NCI-H226 (cell line): ENCODE measurements at regions not wholly inside any gene's neighbourhood (a gene's known extent, or its start where the extent isn't known, plus 50 kb on each side); places are given as distances from the start of the nearest gene placed in this dataset.

Source experiments
- DNase-seq: peaks from one replicate; pipeline ENCODE4 v3.0.0-alpha.2; 2015

DNA sequence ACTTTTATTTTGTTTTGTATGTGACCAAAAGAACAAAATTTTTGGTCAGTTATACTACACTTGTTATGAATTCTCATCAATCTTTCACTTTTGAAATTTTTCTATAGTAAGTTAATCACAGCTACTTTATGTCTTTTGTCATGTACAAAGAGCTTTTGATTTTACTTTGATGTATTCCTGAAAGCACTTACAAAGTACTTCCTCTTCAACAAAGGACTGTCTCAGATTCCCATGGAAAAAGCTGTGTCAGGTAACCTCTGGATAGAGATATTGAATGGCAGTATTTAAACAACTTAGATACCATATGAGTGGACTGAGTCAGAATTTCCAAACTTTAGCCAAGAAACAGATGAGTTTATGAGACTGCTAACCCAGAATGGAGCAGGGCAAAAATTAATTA, 689.3 kb upstream of the ATXN8OS start:
- no peak for DNase-seq

DNA sequence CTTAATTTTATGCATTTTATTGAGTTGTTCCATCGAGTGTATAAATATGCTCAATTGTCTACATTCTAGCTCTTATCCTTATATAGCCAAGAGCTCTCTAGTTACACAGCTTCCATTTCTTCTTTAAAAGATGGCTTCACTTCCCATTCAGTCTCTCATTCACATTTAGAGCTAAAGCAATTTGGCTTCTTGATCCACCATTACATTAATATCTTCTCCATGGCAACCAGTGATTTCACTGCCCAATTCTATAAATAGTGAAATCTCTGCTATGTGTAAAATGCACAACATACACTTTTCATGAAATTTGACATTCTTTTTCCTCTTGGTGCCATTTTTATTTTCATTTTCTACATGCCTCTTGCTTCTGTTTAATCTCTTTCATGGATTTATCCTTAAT, 696.9 kb upstream of the ATXN8OS start:
- no peak for DNase-seq

DNA sequence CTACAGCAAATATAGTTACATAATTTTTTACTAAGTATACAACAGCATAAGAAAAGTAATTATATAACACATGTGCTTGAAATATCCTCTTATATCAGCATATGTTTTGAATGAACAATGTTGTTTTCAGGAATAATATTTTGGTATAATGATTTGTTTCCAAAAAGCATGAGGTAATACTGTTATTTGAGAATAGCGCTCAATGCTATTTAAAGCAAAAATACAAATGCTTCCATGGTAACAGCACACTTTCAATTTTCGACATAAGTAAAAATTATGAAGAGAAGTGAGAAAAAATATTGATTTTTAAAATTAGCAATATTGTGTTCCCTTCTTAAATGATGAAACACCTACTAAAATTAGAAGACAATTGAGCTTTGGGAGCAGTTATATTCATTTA, 715.9 kb upstream of the ATXN8OS start:
- no peak for DNase-seq

DNA sequence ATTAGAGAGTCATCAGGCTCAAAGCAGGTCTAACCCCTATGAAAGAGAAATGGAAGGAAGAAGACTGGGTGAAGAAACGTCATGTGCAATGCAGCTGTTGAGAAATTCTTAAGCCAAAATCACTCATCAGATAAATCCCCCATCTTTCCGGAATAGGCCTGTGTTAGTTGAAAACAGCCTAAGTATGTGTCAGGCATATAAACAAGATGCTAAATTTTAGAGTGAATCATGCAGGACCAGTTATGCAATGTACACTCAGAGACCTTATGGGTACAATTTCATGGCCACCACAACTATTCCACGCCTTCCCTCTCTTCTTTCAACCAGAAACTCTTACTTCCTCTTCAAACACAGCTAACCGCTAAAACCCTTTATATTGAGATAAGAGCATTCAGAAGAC, 717.7 kb upstream of the ATXN8OS start:
- DNase-seq, result no peak

DNA sequence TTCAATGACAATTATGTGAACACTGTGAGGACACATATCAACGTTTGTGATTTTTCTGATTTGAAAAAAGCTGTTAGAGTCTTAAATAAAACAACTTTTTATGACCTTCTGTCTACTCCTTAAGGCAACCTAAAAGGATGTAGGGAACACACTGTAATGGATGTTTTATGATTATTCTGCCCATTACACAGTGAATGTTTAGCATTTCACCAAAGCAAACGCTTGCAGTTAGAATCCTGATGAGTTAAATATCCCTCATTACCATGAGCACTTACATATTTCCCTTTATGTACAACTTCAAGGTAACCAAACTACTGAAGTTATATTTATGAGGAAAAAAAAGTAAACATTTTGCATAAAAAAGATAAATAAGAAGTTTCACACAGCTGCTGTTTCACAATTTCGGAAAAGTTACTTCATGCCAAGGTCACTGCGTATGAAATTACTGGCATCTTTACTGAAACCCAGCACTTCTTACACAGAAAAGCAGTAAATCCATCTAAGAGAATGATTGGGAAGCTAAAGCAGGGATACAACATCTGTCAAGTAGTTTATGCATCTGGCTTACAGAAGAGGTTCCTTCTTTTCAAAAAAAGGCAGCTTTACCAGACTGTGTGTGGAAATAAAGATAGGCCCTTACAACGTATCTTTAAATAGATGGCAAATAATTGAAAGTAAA, 733.7 kb upstream of the ATXN8OS start:
- DNase-seq, result no peak

- no peak for DNase-seq
Observed at GRCh38 chr13:69363360-69363759, 744.3 kb upstream of the ATXN8OS start.

GRCh38 chr13:69331245-69331644, 776.4 kb upstream of the ATXN8OS start:
- no peak for DNase-seq

DNA sequence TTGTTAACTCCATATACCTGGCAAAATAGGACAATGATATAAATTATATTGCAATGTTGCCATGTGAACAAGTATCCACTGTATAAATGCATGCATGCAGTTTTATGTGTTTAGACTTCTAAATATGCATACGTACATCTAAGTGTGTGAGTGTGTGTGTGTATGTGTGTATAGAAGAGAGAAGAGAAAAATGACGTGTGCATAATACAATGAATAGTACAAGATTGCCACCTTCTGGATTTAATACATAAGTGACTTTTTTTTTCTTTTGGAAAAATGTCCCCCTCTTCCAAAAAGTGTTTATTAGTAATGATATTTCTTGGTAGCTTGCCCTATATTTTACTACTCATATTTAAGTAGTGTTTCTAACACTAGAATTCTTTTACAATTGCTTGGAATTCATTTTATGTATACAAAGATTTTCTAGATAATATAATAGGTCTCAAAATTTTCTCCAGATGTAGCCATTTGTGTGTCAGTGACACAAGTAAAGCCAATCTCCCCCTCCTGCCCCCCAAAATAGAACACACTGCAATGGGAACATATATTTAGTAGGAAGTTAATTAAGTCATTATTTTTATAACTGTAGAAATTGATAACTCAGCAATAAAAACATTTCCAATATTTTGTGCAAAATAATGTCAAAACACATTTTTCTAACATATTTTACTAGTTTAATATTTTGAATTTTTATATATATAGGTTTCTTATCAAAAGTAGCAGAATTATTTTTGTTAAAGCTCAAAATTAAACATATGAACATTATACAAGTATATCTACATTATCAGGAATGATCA, 783.3 kb upstream of the ATXN8OS start:
- no peak for DNase-seq

- DNase-seq, result no peak
Observed at GRCh38 chr13:69319656-69320055, 788.0 kb upstream of the ATXN8OS start.

DNA sequence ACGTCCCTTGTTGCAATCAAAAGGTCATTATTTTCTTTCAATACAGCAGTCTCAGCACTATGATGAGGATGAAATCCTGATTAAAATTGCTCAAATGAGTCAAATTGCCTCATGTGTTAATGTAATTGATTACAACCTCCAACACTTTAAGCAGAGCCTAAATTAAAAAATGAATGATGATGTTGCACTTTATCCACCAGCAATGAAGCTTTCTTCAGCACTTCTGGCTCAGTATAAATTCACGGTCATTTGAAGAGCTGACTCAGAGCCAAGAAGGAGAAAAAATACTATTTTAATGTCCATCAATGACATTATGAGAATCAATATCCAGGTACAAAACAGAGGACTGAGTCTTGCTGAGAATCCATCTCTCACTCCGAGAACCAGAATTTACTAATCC, 792.6 kb upstream of the ATXN8OS start:
- no peak for DNase-seq

DNA sequence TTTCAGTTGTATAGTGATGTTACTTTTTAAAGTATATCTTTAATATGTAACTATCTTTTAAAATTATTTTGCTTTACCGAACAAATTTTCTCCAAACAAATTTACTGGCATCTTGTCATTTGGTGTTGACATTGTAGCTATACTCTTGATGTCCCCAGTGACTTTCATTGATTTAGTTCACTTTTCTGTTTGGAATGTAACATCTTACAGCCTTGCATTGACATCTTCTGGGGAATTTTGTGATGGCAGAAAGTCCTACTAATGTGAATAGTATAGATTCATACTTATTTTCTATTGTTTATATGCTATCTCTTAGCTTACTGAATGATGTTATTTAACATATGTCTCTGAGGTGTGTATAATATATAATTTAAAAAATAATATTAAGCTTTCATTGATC, 800.9 kb upstream of the ATXN8OS start:
- no peak for DNase-seq

DNA sequence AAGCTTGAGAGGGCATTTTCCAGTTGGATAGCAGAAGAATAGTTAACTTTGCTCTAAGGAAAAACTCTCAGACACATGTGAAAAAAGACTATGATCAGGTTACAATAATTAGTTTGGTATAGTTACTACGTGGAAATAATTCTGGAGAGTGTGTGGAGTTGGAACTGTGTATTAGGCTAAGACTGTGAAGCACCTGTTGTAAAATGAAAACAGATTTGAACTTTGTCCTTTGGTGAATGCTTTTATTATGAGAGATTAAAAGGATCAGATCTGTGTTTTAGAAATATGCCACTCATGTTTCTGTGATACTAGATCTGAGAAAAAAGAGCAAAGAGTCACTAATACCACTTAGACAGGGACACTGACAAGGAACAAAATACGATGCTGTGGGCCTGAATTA, 807.5 kb upstream of the ATXN8OS start:
- DNase-seq, result no peak

DNA sequence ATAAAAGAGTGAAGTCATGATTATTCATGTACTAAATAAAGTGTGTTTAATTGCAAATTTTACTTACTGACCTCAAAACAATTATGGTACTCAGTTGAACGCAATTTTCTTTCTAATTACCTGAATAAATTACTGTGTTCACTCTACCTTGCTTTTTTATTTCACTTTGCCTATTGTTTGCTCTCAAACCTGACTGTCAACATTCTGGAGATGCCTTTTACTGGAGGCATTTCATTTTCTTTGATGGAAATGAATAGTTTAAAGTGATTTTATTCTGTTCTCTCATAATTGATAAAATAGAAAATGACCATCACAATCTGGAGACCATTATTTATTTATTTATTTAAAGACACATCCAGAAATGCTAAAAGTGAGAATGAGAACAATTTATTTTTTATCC, 811.5 kb upstream of the ATXN8OS start:
- no peak for DNase-seq

DNA sequence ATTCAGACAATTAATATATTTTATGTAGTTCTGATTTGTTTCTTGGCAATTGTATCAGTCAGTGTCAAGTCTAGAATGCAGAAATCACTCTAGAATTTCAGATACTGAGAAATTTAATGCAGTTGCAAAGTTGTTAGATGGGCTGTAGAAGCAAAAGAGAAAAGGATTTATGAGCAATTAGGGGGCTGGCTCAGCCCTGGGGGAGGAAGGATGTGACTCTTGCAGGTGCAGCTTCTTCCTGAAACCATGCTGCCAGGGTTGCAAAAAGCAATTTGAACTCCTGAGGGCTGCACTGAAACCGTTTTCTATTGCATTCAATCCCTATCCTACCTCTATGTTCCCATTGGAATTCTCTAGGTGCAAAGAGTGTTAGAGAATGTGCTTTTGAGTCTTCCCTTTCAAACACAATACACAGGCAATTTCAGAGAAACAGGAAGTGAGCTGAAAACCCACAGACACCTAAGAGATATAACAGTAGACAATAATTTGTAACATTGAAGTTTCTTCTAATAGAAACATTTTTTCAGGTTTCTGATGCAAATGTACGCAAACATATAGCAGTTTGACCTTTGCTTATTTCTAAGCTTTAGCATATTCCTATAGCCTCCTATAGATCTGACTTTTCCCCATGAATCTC, 814.7 kb upstream of the ATXN8OS start:
- DNase-seq, result no peak

DNA sequence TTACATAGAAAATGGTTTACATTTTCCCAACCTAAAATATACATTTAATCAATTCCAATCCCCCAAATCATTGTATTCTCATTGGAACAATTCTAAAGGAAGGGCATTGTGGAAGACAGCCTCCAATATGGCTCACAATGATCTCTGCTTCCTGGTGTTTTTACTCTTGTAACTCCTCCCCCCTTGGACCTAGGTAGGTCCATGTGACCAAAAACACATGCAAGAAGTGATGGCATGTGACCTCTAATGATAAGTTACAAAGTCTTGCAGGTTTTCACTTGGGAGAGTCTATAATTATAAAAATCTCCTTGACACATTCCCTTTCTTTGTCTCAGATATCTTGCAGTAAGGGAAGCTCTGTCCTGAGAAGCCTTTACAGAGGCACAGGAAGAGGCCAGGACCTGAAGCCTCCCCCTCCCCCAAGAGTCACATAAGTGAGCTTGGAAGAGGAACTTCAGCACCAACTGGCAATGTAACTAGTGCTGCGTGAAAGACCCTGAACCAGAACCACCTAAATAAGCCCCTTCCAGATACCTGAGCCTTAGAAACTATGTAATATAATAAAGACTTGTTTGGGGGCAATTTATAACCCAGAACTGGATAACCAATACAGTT, 816.2 kb upstream of the ATXN8OS start:
- DNase-seq, result no peak

DNA sequence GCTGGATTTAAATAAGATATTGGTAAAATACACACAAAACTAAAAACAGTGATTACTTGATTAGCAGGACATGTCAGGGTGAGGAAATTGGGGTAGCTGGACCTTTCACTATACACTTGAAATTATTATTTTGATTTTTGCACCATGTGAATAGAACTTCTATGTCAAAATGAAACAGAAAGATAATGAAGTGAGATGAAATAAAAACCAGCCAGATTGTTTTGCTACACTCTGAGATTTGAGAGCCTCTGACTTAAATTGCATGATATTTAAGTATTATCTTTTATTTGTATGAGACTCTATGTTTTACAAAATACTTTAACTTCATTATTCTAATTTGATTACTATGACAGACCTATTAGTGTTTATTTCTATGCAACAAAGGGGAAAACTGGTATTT, 819.6 kb upstream of the ATXN8OS start:
- DNase-seq, result no peak

GRCh38 chr13:69287050-69287698, 820.5 kb upstream of the ATXN8OS start:
- DNase-seq, result no peak

GRCh38 chr13:69283837-69284236, 823.8 kb upstream of the ATXN8OS start:
- no peak for DNase-seq

DNA sequence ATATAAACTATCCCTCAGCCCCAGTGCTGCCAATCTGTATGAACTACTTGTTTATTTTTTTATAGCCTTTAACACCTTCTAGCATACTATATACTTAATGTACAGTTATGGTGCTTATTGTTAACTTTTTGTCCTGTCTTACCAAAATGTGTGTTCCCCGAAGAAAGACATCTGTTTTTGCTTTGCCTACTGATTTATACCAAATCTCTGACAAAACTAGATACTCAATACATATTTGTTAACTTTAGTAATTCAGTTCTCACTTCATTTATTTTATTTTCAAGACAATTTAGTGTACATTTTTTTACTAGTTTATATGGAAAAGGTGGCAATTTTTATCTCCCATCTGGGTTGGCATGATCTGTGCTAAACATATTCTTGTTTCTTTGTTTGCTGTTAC, 824.3 kb upstream of the ATXN8OS start:
- DNase-seq, result no peak

- no peak for DNase-seq
Observed at GRCh38 chr13:69280399-69280798, 827.2 kb upstream of the ATXN8OS start.

DNA sequence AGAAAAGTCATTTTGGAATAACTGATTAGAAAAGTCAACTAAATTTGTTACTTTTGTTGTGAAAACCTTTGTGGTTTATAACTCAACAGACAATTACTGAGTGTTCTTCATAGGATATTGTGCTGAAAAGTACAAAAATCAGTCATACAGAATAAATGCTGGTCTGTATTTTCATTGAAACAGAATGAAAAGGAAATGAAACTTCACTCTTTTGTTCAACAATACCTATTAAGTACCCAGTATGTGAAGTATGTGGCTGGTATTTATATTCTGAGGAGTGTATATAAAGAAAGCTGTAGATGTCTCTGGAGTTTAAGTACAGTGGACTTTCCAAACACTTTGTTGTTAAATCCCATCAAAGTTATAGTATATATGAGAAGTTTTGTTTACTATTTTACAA, 828.4 kb upstream of the ATXN8OS start:
- no peak for DNase-seq

DNA sequence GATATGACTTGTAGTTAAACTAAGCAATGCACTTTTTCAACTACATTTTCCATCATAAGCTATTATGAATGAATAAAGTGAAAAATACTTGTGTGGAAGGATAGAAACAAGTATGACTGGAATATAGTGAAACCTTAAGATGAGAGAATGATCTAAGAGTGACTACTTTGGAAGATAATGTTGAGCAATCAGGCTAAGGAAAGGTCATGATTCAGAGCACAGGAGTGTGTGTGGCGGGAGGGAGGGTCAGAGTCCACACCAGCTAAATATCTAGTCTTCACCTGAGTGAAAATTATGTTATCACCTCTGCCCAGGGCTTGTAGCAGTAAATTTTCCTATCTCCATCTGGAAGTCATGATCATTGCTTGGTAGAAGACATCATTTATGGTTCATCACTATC, 833.4 kb upstream of the ATXN8OS start:
- DNase-seq, result no peak
